ENCODE measurements at regions not wholly inside any gene's neighbourhood (a gene's known extent, or its start where the extent isn't known, plus 50 kb on each side); places are given as distances from the start of the nearest gene placed in this dataset.

DNA sequence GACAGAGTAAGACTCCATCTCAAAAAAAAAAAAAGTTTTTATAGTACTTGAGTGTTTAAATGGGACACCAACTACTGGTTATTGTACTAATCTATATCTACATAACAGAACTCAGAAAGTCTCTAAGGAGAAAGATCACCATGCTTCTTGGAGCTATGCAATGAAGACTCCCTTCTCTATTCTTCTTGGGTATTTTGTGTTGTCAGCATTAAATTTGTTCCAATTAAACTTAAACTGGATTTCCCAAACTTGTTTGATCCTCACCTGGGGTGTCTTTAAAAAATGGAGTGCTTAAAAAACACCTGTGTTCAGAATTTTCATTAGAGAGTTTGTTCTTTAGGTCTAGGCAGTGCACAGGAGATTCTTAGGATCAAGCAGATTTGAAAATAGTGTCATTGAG lies 536.0 kb downstream of the GATA3 start:
- BruUV-seq (replicated peaks): no TSS peak
- FAIRE-seq: no peak
- intact Hi-C loops (cut with micrococcal nuclease; ENCODE audit: unreplicated experiment): no loop called here
- RAD21 ChIA-PET (ENCODE audit: unreplicated experiment): no interaction called here
- no peaks in the 10 kb centered on the region for H3K4me1 ChIP-seq (ENCODE audit: control insufficient read depth, insufficient read depth, low read length)
- no peak for DNase-seq (ENCODE audit: low read depth, low spot score)
- POLR2A ChIA-PET: no interaction called here
- ATAC-seq: no peak
- H3K79me2 ChIP-seq (ENCODE audit: control insufficient read depth, insufficient read depth, low read length): no peaks in the 10 kb centered on the region
- H3K27me3 ChIP-seq (replicated peaks in 1 of 2; ENCODE audit: control insufficient read depth in 2 of 2, insufficient read depth in 2 of 2, low read length in 1 of 2): no peaks in the 10 kb centered on the region
- no peak overlapping the region for H3K4me2 ChIP-seq (ENCODE audit: control insufficient read depth, insufficient read depth)
- no peak overlapping the region for H2AFZ ChIP-seq (ENCODE audit: control insufficient read depth, low read depth, low read length)
- no peaks in the 10 kb centered on the region for H4K20me1 ChIP-seq (ENCODE audit: control insufficient read depth, insufficient read depth)
- SMC1A ChIA-PET (ENCODE audit: uncharacterized antibody, unreplicated experiment): no interaction called here
- no peak overlapping the region for H3K4me3 ChIP-seq
- H3K9me3 ChIP-seq (replicated peaks; ENCODE audit: control insufficient read depth, insufficient read depth, low read length): no peaks in the 10 kb centered on the region
- TF ChIP-seq TBL1XR1 (IDR thresholded peaks at IDR 0.05; ENCODE audit: low read depth, low read length) (no peak), CHD1 (IDR thresholded peaks at IDR 0.05; ENCODE audit: low read depth, low read length) (no peak), GABPA (IDR thresholded peaks at IDR 0.05; ENCODE audit: low read depth) (no peak), NRF1 (conservative IDR thresholded peaks at IDR 0.05; ENCODE audit: low read depth, low read length) (no peak), CHD2 (IDR thresholded peaks at IDR 0.05; ENCODE audit: borderline replicate concordance, low read depth, low read length) (no peak), POLR2AphosphoS2 (IDR thresholded peaks at IDR 0.05; ENCODE audit: low read depth, low read length) (no peak), NFXL1 (IDR thresholded peaks at IDR 0.05; ENCODE audit: borderline replicate concordance) (no peak), SMAD1 (IDR thresholded peaks at IDR 0.05; ENCODE audit: low read depth, partially characterized antibody) (no peak), CEBPB (IDR thresholded peaks at IDR 0.05; ENCODE audit: borderline replicate concordance in 1 of 2, low read depth in 2 of 2, low read length in 2 of 2) (no peak), BCL11A (IDR thresholded peaks at IDR 0.05; ENCODE audit: low read depth, low read length) (no peak), KAT2A (conservative IDR thresholded peaks at IDR 0.05; ENCODE audit: control insufficient read depth, low read depth, low read length) (no peak), WRNIP1 (IDR thresholded peaks at IDR 0.05; ENCODE audit: borderline replicate concordance, low read depth, low read length) (no peak), MYC (IDR thresholded peaks at IDR 0.05; ENCODE audit: insufficient read depth, insufficient read length, insufficient replicate concordance, low read length, severe bottlenecking) (no peak), NFYA (IDR thresholded peaks at IDR 0.05; ENCODE audit: borderline replicate concordance, low read depth, low read length) (no peak)
- TF ChIP-seq, protein P1, sequence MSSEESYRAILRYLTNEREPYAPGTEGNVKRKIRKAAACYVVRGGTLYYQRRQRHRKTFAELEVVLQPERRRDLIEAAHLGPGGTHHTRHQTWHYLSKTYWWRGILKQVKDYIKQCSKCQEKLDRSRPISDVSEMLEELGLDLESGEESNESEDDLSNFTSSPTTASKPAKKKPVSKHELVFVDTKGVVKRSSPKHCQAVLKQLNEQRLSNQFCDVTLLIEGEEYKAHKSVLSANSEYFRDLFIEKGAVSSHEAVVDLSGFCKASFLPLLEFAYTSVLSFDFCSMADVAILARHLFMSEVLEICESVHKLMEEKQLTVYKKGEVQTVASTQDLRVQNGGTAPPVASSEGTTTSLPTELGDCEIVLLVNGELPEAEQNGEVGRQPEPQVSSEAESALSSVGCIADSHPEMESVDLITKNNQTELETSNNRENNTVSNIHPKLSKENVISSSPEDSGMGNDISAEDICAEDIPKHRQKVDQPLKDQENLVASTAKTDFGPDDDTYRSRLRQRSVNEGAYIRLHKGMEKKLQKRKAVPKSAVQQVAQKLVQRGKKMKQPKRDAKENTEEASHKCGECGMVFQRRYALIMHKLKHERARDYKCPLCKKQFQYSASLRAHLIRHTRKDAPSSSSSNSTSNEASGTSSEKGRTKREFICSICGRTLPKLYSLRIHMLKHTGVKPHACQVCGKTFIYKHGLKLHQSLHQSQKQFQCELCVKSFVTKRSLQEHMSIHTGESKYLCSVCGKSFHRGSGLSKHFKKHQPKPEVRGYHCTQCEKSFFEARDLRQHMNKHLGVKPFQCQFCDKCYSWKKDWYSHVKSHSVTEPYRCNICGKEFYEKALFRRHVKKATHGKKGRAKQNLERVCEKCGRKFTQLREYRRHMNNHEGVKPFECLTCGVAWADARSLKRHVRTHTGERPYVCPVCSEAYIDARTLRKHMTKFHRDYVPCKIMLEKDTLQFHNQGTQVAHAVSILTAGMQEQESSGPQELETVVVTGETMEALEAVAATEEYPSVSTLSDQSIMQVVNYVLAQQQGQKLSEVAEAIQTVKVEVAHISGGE (CRISPR knock-in tag; IDR thresholded peaks at IDR 0.05): no peak
- TF ChIP-seq, protein P2, sequence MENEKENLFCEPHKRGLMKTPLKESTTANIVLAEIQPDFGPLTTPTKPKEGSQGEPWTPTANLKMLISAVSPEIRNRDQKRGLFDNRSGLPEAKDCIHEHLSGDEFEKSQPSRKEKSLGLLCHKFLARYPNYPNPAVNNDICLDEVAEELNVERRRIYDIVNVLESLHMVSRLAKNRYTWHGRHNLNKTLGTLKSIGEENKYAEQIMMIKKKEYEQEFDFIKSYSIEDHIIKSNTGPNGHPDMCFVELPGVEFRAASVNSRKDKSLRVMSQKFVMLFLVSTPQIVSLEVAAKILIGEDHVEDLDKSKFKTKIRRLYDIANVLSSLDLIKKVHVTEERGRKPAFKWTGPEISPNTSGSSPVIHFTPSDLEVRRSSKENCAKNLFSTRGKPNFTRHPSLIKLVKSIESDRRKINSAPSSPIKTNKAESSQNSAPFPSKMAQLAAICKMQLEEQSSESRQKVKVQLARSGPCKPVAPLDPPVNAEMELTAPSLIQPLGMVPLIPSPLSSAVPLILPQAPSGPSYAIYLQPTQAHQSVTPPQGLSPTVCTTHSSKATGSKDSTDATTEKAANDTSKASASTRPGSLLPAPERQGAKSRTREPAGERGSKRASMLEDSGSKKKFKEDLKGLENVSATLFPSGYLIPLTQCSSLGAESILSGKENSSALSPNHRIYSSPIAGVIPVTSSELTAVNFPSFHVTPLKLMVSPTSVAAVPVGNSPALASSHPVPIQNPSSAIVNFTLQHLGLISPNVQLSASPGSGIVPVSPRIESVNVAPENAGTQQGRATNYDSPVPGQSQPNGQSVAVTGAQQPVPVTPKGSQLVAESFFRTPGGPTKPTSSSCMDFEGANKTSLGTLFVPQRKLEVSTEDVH (IDR thresholded peaks at IDR 0.05; ENCODE audit: low read depth, partially characterized antibody): no peak
- H3K9ac ChIP-seq (ENCODE audit: control insufficient read depth, insufficient read depth, low read length): no peak overlapping the region
- no peak overlapping the region for H3K27ac ChIP-seq (ENCODE audit: control insufficient read depth, insufficient read depth)
- H3K36me3 ChIP-seq (ENCODE audit: control insufficient read depth in 2 of 2, insufficient read depth in 2 of 2, low read length in 1 of 2): no peaks in the 10 kb centered on the region
- CTCF ChIA-PET: interaction anchor here (0.7 kb wide), 1 partner anchor 37 kb away, joined by 3 read pairs; no protein-coding TSS in a partner anchor
- in situ Hi-C loops (cut with MboI): no loop called here
